HEK293T (cell line): ENCODE measurements at regions not wholly inside any gene's neighbourhood (a gene's known extent, or its start where the extent isn't known, plus 50 kb on each side); places are given as distances from the start of the nearest gene placed in this dataset.

Experiments used
- CTCF ChIA-PET: fragments of 350-600 bp; formaldehyde crosslinking; extraction: SDS; loops from one replicate; lab custom pipeline; 2021; ENCODE audit warnings: antibody characterized with exemption, inconsistent platforms; lab: Yijun Ruan, JAX
- POLR2A ChIA-PET: fragments of 350-600 bp; formaldehyde crosslinking; extraction: SDS; loops from one replicate; lab custom pipeline; 2020; ENCODE audit warnings: antibody characterized with exemption, inconsistent platforms; lab: Yijun Ruan, JAX
- DNase-seq: peaks from one replicate; pipeline ENCODE4 v3.0.0; 2012; ENCODE audit warnings: mixed read lengths; ENCODE audit errors: extremely low spot score
- ARNT ChIP-seq: fragments of 450-650 bp; IDR thresholded peaks from 2 replicates; pipeline ENCODE4 v1.6.1; 2017; ENCODE audit warnings: mild to moderate bottlenecking
- BHLHE40 ChIP-seq: fragments of 450-650 bp; IDR thresholded peaks from 2 replicates; pipeline ENCODE4 v1.6.1; 2016; ENCODE audit warnings: mild to moderate bottlenecking, moderate library complexity, borderline replicate concordance
- CTBP1 ChIP-seq: fragments of 450-650 bp; IDR thresholded peaks from 2 replicates; pipeline ENCODE4 v1.6.1; 2016; ENCODE audit warnings: borderline replicate concordance
- ELF4 ChIP-seq: fragments of 450-650 bp; IDR thresholded peaks from 2 replicates; pipeline ENCODE4 v1.6.1; 2017; ENCODE audit warnings: antibody characterized with exemption
- FOXA1 ChIP-seq: fragments of 450-650 bp; IDR thresholded peaks from 2 replicates; pipeline ENCODE4 v1.6.1; 2016; ENCODE audit warnings: mild to moderate bottlenecking
- FOXK2 ChIP-seq: fragments of 450-650 bp; IDR thresholded peaks from 2 replicates; pipeline ENCODE4 v1.6.1; 2016; ENCODE audit warnings: mild to moderate bottlenecking
- FOXM1 ChIP-seq: fragments of 450-650 bp; IDR thresholded peaks from 2 replicates; pipeline ENCODE4 v1.6.1; 2017; ENCODE audit warnings: mild to moderate bottlenecking, borderline replicate concordance
- HDGF ChIP-seq: fragments of 450-650 bp; IDR thresholded peaks from 2 replicates; pipeline ENCODE4 v1.6.1; 2017; ENCODE audit warnings: antibody characterized with exemption, borderline replicate concordance
- L3MBTL2 ChIP-seq: fragments of 450-650 bp; conservative IDR thresholded peaks from 2 replicates; pipeline ENCODE4 v1.6.1; 2016; ENCODE audit warnings: mild to moderate bottlenecking
- LEF1 ChIP-seq: fragments of 450-650 bp; IDR thresholded peaks from 2 replicates; pipeline ENCODE4 v1.6.1; 2017; ENCODE audit warnings: mild to moderate bottlenecking, borderline replicate concordance
- NFRKB ChIP-seq: fragments of 450-650 bp; IDR thresholded peaks from 2 replicates; pipeline ENCODE4 v1.6.1; 2016; ENCODE audit warnings: mild to moderate bottlenecking, moderate library complexity
- SP1 ChIP-seq: fragments of 450-650 bp; IDR thresholded peaks from 2 replicates; pipeline ENCODE4 v1.6.1; 2017
- SUZ12 ChIP-seq: fragments of 450-650 bp; IDR thresholded peaks from 2 replicates; pipeline ENCODE4 v1.6.1; 2016; ENCODE audit warnings: mild to moderate bottlenecking
- TARDBP ChIP-seq: fragments of 450-650 bp; IDR thresholded peaks from 2 replicates; pipeline ENCODE4 v1.6.1; 2016
- ZNF384 ChIP-seq: fragments of 450-650 bp; IDR thresholded peaks from 2 replicates; pipeline ENCODE4 v1.6.1; 2016
- TF ChIP-seq, protein P1 (sequence below): fragments of 450-650 bp; IDR thresholded peaks from 2 replicates; pipeline ENCODE4 v1.6.1; 2016

DNA sequence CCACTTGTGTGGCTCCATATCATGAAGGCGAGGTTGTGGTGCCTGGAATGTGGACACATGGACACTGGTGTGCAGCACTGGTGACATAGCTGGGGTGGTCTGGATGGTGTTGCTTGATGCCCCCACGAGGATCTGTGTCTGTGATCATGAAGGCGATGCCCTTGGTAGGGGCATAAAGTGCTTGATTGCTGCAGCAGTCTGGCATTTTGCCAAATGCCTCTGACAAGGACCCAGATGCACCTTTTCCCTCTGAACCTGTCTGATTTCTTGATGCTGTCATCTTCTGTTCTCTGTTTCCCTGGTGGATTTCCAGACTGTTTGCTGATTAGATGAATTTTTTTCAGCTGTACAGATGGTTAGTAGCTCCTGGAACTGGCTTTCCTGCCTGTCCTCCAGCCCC, 752.0 kb upstream of the HS6ST1 start:
- ChIA-PET POLR2A (no interaction called here), CTCF (no interaction called here)
- TF ChIP-seq FOXK2 (no peak), FOXA1 (no peak), CTBP1 (no peak), ELF4 (no peak), LEF1 (no peak), ZNF384 (no peak), SUZ12 (no peak), SP1 (no peak)
- TF ChIP-seq, protein P1, sequence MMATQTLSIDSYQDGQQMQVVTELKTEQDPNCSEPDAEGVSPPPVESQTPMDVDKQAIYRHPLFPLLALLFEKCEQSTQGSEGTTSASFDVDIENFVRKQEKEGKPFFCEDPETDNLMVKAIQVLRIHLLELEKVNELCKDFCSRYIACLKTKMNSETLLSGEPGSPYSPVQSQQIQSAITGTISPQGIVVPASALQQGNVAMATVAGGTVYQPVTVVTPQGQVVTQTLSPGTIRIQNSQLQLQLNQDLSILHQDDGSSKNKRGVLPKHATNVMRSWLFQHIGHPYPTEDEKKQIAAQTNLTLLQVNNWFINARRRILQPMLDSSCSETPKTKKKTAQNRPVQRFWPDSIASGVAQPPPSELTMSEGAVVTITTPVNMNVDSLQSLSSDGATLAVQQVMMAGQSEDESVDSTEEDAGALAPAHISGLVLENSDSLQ = no peak
- DNase-seq = no peak

- ChIA-PET CTCF (no interaction called here), POLR2A (no interaction called here)
- TF ChIP-seq FOXA1 (no peak), HDGF (no peak), NFRKB (no peak), SUZ12 (no peak), BHLHE40 (no peak), FOXK2 (no peak), SP1 (no peak), TARDBP (no peak), ARNT (no peak), LEF1 (no peak)
- TF ChIP-seq, protein P1 = no peak
- DNase-seq = no peak
These were observed 752.9 kb upstream of the HS6ST1 start for GRCh38 chr2:129071531-129071930.

- DNase-seq = no peak
- CTCF ChIA-PET = no interaction called here
- POLR2A ChIA-PET = no interaction called here
- TF ChIP-seq SUZ12 = no peak
- TF ChIP-seq TARDBP = no peak
- TF ChIP-seq CTBP1 = no peak
- TF ChIP-seq, protein P1 = no peak
- no peak for TF ChIP-seq L3MBTL2
- TF ChIP-seq SP1 = no peak
- TF ChIP-seq ARNT = no peak
- TF ChIP-seq ZNF384 = no peak
- no peak for TF ChIP-seq NFRKB
- no peak for TF ChIP-seq FOXM1
- no peak for TF ChIP-seq BHLHE40
- no peak for TF ChIP-seq LEF1
- TF ChIP-seq ELF4 = no peak
These were observed 755.7 kb upstream of the HS6ST1 start for GRCh38 chr2:129074298-129074920.

DNA sequence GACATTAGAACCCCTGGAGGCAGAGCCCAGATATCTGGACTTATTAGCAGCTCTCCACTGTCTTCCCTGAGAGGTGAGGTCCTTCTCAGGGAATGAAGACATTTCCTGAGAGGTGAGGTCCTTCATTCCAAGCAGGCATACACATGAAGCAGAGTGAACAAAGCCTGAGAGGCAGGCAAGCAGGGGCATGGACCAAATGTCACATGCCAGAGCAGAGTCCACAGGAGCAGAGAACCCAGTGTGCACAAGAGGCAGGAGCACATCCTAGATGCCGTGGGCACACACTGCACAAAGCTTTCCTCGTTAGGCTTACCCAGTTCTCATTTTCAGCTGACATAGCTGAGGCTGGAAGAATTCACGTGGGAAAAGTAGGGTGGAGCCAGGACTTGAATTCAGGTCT, 759.9 kb upstream of the HS6ST1 start:
- TF ChIP-seq ARNT (no peak), FOXK2 (no peak), LEF1 (no peak), TARDBP (no peak), SP1 (no peak), HDGF (no peak), ELF4 (no peak), FOXA1 (no peak), BHLHE40 (no peak), ZNF384 (no peak), NFRKB (no peak), CTBP1 (no peak), FOXM1 (no peak), SUZ12 (no peak)
- TF ChIP-seq, protein P1 = no peak
- POLR2A ChIA-PET = no interaction called here
- no peak for DNase-seq
- CTCF ChIA-PET = no interaction called here

DNA sequence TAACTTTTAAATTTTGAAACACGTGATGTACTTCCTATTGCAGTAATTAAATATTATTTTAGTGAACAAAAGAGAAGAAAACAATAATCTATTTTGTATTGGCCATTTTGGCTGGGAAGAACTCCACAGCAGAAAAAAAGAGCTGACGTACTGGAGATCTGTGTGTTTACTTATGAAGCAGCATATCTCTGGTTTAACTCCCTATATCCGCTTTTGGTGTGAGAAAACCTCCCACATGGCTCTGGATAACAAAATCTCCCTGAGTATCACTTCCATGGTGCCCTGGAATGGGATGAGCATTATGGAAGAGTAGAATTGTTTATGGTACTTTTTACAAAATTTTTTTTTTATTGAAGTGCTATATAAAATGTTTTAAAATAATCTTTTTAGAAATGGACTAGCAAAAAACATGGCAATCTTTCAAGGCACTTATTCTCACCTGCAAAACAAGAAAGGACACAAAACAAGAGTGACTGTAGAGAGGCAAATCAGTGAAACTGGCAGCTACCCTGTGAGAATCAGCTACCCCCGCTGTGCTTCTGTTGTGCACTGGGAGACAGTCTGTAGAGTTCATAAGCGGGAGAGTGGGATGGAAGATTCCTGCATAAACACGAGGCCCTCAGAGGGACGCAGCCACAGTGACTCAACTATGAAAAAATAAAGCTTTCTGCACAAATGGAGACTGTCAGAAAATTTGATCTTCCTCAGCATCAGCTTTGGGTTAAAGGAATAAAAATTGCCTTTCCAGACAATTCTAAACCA, 762.2 kb upstream of the HS6ST1 start:
- POLR2A ChIA-PET = no interaction called here
- CTCF ChIA-PET = no interaction called here
- no peak for TF ChIP-seq FOXM1
- TF ChIP-seq CTBP1 = no peak
- no peak for TF ChIP-seq ELF4
- no peak for TF ChIP-seq BHLHE40
- TF ChIP-seq, protein P1 = no peak
- no peak for TF ChIP-seq L3MBTL2
- DNase-seq = no peak
